T47D (cell line): ENCODE measurements at regions not wholly inside any gene's neighbourhood (a gene's known extent, or its start where the extent isn't known, plus 50 kb on each side); places are given as distances from the start of the nearest gene placed in this dataset.

Experiments
- DNase-seq, 2 experiments: peaks; one replicate each; pipeline versions ENCODE4 v3.0.0 to v3.0.0-alpha.2; 2011 to 2012; ENCODE audit warnings: low read depth in 1 of 2, low spot score in 1 of 2
- JUND ChIP-seq: IDR thresholded peaks from 2 replicates; pipeline ENCODE4 v1.6.1; 2012; ENCODE audit warnings: low read depth
- in situ Hi-C: cut with HindIII; loops from 2 replicates; pipeline ENCODE4 v1.10.0; 2016; ENCODE audit warnings: low sequenced_read_pairs, low pct_unique_long_range_greater_than_20kb

GRCh38 chr4:15213302-15213970 is 211.2 kb downstream of the CPEB2 start:
- DNase-seq, result no peak
- no peak for TF ChIP-seq JUND
- in situ Hi-C loops, result no loop called here

- no peak for DNase-seq
- no peak for TF ChIP-seq JUND
- in situ Hi-C loops, result no loop called here
Observed at GRCh38 chr4:15215109-15215508, 212.7 kb upstream of the C1QTNF7 start.

- in situ Hi-C loops, result no loop called here
- no peak for DNase-seq
- no peak for TF ChIP-seq JUND
Observed at GRCh38 chr4:15226203-15226602, 201.6 kb upstream of the C1QTNF7 start.

- peak; percentile 13 to 77 for DNase-seq
- in situ Hi-C loops, result no loop called here
Observed at GRCh38 chr4:15231265-15232091, 196.4 kb upstream of the C1QTNF7 start.

GRCh38 chr4:15232366-15233263 is 195.2 kb upstream of the C1QTNF7 start:
- in situ Hi-C loops, result no loop called here
- no peak for TF ChIP-seq JUND
- DNase-seq, result peak; percentile 3 to 14

More at GRCh38 chr4:15231265-15232091, 196.4 kb upstream of the C1QTNF7 start:
- no peak for TF ChIP-seq JUND

GRCh38 chr4:15233264-15233597 is 194.6 kb upstream of the C1QTNF7 start:
- no peak for DNase-seq
- TF ChIP-seq JUND, result no peak
- in situ Hi-C loops, result no loop called here

- no peak for TF ChIP-seq JUND
- in situ Hi-C loops, result no loop called here
- no peak for DNase-seq
Observed at GRCh38 chr4:15233626-15234025, 194.2 kb upstream of the C1QTNF7 start.

- in situ Hi-C loops, result no loop called here
- no peak for DNase-seq
- TF ChIP-seq JUND, result no peak
Observed at GRCh38 chr4:15234116-15234855, 193.5 kb upstream of the C1QTNF7 start.

- no peak for TF ChIP-seq JUND
- in situ Hi-C loops, result no loop called here
- DNase-seq, result no peak
Observed at GRCh38 chr4:15234856-15235126, 193.0 kb upstream of the C1QTNF7 start.

- no peak for TF ChIP-seq JUND
- DNase-seq, result no peak
- in situ Hi-C loops, result no loop called here
Observed at GRCh38 chr4:15235135-15235534, 192.7 kb upstream of the C1QTNF7 start.

- in situ Hi-C loops, result no loop called here
Observed at GRCh38 chr4:15237648-15238230, 190.1 kb upstream of the C1QTNF7 start.

GRCh38 chr4:15238720-15239119 is 189.1 kb upstream of the C1QTNF7 start:
- in situ Hi-C loops, result no loop called here
- TF ChIP-seq JUND, result no peak
- peak; percentile 26 to 29 for DNase-seq

More at GRCh38 chr4:15237648-15238230, 190.1 kb upstream of the C1QTNF7 start:
- no peak for TF ChIP-seq JUND
- DNase-seq, result no peak
